AML-193 (cell line): ENCODE measurements at regions not wholly inside any gene's neighbourhood (a gene's known extent, or its start where the extent isn't known, plus 50 kb on each side); places are given as distances from the start of the nearest gene placed in this dataset.

ENCODE experiments used
- DNase-seq, 2 experiments: peaks; one replicate each; lab custom pipeline; 2025; lab: John Stamatoyannopoulos, UW

DNA sequence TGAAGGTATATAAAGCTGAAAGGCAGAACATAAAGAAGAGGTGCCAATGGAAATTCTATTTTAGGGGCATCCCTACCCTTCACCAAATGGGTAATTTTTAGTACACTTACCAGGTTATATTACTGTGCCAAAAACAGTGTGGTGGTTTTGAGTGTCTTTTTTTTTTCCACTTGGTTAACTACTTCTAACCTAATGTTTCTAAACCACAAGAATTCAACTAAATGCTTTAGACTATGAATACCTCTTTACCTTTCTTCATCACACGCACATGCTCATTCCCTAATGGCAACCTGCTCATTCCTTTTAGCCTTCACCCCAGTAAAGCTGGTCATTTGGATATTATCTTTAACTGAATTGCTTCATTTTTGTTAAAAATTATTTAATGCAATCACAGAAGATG, 215.6 kb downstream of the PIK3R1 start:
- no peak for DNase-seq

DNA sequence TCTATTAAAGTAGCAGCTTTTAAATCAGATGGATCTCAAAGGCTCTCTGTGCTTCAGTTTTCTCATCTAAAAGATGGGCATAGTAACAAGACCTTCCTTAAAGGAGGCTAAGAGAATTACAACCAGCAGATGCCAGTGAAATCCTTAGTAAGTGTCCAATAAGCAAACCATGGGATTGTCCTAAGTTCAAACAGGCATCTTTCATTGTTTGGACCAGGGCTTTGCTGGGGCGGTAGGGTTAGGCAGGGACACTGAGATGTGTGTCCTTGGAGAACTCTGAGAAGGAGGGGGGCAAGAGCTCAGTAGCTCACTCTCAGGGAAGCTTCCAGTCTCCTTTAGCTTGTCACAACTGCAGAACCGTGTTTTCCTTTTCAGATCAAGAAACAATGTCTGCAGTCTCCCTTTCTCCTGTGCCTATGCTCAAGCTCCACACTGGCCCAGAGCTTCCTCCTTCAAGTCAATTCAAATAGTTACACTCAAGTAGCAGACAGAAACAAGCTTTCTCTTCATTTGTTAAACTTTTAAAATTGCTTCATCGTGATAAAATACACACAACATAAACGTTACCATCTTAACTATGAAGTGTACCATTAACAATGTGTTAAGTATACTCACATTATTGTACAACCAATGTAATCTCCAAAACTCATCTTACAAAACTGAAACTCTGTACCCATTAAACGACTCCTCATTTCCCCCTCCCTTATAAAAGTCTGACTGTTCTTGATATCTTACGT, 216.2 kb downstream of the PIK3R1 start:
- no peak for DNase-seq

GRCh38 chr5:68432682-68433081, 217.1 kb downstream of the PIK3R1 start:
- no peak for DNase-seq

DNA sequence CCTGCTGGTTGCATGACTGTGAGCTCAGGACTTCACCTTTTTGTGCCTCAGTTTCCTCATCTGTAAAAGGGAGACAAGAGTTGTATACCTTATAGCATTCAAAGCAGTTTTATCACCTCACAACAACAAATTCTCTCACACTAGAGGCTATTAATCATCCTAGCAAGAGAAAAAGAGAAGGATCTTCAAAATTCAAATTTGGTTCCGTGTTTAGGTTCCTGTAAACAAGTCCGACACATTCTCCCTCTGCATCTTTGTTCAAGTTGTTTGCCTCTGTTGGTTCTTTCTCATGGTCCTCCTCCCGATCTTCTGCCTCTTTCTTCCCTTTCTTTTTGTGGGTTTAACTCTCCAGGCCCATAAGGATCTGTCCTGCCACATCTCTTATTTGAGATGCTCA, 218.0 kb downstream of the PIK3R1 start:
- no peak for DNase-seq

GRCh38 chr5:68433923-68434879, 218.6 kb downstream of the PIK3R1 start:
- peak; percentile 86 to 94 for DNase-seq

GRCh38 chr5:68435611-68436010, 220.1 kb downstream of the PIK3R1 start:
- peak; percentile 63 to 68 for DNase-seq

DNA sequence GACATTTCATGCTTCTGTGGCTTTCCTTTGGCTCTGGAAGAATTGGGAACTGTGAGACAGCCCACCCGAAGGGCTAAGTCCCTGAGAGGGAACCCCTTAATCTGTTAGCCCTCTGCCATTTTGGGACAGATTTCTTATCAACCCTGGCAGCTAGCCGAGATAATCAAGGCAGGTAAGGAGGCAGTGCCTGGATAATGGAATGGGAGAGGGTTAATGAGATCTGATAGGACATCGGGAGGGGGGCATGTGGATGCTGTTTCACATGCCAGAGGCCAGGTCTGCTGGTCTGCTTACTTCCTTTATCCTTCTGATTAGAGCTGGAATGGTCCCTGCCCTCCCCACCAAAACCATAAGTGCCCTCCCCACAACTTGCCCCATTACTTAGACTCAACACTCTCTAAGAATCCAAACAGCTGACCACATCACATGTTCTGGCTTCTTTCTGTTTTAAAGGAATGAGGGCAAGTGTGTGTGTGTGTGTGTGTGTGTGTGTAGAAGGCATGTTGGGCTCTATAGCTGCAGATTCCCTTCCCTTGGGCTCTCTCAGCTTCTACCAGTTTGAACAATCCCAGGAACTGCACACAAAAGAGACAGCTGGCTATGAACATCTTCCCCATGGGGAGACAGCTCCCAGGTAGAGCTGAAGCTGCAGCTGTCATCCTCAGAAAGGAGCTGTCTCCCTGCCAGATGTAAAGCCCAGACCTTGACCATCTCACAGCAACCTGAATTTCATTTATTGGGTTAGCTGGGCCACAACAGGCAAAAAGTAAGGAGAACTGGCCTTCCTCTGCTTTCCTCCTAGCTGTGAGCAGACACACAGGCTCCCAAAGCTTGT, 221.3 kb downstream of the PIK3R1 start:
- DNase-seq: no peak

DNA sequence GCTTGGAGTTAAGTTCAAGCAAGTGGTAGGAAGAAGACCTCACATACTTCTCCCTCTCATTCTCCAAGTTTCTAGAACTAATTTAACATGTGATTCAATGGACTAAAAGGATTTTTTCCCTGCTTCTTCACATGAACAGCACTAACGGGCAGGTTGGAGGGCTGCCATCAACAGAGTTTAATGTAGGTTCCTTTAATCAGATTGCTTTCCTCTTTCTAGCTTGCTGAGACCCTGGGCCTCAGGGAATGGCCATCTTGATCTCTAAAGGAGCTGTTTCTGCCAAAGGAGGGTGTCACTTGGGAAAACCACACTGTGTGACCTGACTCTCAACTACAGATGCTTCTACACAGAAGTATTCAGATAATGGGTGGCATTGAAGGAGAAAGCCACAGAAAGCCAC, 223.3 kb downstream of the PIK3R1 start:
- DNase-seq: no peak

DNA sequence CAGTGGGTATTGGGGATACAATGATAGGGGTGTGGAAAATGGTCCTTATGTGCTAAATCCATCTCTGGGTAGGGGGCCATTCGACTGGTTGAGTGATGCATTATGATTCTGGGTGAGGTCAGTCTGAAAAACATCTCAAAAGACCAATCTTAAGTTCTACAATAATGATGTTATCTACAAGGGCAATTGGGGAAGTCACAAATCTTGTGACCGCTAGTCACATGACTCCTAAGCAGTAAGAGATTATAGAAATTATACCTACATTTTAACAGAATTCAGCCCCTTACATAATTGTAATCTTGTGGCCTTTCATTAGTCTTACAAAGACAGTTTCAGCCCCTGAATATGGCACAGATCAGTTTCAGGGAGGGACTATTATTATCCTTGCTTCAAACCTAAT, 224.7 kb downstream of the PIK3R1 start:
- DNase-seq: no peak

DNA sequence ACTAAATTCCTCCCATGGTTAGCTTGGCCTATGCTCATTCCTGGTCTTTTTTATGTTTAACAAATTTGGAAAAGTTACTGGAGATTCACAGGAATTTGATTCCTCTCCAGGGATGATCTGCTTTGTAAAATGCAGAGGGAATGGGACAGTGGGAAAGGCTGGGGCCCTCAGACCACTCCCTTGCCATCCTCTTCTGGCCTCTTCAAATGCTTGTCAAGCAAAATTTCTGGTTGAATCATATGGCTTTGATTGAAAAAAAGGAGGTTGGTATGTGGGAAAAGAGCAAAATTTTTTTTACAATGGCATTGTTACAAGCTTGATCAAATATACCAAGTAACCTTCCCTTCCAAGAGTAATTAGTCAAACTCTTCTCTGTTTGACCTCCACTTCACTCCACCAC, 225.1 kb downstream of the PIK3R1 start:
- DNase-seq: no peak

DNA sequence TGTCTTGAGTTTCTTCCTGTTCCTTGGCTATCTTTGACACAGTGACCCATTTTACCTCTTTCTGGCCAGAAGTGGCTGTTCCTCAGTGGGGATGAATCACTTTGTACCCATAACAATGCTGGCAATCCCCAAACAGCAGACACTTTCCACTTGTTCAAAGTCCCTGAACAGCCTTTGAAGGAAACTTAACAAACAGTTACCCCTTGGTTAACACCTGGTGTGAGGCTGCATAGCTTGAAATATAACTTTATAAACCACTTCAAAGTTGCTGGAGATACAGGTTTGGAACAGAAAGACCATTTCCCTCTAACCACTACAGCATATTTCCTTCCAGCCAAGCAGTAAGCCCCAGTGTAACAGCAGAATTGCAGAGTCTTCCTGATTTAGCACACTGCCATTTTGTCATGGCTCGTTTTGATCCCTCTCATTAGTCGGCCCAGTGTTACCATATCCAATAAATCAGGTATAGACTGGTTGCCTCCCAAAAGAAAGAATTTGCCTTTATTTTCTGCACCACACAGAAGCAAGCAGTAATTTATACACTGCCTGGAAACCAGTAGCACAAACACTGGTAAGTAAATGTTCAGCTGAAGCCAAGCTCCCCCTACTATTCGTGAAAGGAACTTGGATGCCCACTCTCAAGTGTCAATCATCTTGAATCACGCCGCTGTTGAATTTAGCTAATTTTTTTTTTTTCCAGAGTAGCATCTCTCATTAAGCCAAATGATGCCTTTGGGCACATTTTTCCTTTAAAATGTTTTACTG, 225.9 kb downstream of the PIK3R1 start:
- no peak for DNase-seq

- DNase-seq: no peak
Observed at GRCh38 chr5:68443091-68443490, 227.5 kb downstream of the PIK3R1 start.

- no peak for DNase-seq
Observed at GRCh38 chr5:68444048-68444447, 228.5 kb downstream of the PIK3R1 start.

DNA sequence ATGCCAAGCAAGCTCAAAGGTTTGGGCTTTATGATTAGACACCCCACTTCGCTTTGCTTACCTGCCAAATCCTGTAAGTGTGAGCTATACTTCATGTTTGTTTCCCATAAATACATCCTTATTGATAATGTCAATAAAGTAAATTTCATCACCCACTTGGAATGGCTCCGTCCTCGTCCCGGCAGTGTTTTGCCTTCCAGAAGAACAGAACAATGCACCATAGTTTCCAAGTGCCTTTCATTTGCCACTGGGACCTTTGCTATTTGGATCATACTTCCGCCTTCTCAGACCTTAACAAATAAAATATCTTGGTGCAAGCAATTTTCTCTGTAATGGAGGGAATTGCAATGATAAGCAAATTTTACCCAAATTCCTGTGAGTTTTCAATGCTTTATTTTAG, 229.3 kb downstream of the PIK3R1 start:
- DNase-seq: no peak

GRCh38 chr5:68445257-68446069, 229.9 kb downstream of the PIK3R1 start:
- no peak for DNase-seq

GRCh38 chr5:68446070-68446357, 230.5 kb downstream of the PIK3R1 start:
- DNase-seq: no peak

- no peak for DNase-seq
Observed at GRCh38 chr5:68446487-68446894, 230.9 kb downstream of the PIK3R1 start.

- DNase-seq: no peak
Observed at GRCh38 chr5:68447136-68447929, 231.8 kb downstream of the PIK3R1 start.

GRCh38 chr5:68449380-68449779, 233.8 kb downstream of the PIK3R1 start:
- no peak for DNase-seq

- DNase-seq: no peak
Observed at GRCh38 chr5:68450245-68450852, 234.8 kb downstream of the PIK3R1 start.
